ENCODE measurements at regions not wholly inside any gene's neighbourhood (a gene's known extent, or its start where the extent isn't known, plus 50 kb on each side); places are given as distances from the start of the nearest gene placed in this dataset.

- TF ChIP-seq CTCF (IDR thresholded peaks at IDR 0.05) (no peak), POLR2A (IDR thresholded peaks at IDR 0.05) (no peak), POLR2AphosphoS5 (IDR thresholded peaks at IDR 0.05) (no peak)
Measured at GRCh38 chr1:99533909-99534637, 111.8 kb upstream of the PALMD start.
